CD4-positive, alpha-beta T cell treated with Interleukin-17A for 1 hour (primary cell): ENCODE measurements at regions not wholly inside any gene's neighbourhood (a gene's known extent, or its start where the extent isn't known, plus 50 kb on each side); places are given as distances from the start of the nearest gene placed in this dataset.

ENCODE experiments used
- DNase-seq: peaks from one replicate; pipeline ENCODE4 v3.0.0-alpha.2; 2020

DNA sequence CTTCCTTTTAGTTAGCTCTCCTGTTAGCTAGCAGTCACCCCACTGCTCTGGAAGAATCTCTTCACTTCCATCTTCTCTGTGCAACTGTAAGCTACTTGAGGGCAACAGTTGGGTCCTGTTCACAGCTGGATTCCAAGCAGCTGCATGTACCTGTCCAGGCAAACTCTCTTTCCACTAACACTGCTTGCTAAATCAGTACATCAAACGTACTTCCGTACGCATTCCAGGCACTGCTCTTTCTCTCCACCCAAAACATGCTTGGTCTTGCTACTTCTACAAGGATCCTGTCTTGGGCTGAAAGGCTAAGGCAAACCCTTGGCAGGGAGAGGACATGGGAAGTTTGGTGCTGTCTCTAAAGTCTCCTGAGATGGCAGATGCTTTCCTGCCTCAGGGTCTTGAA is 139.2 kb upstream of the CACNA1E start:
- DNase-seq: no peak

DNA sequence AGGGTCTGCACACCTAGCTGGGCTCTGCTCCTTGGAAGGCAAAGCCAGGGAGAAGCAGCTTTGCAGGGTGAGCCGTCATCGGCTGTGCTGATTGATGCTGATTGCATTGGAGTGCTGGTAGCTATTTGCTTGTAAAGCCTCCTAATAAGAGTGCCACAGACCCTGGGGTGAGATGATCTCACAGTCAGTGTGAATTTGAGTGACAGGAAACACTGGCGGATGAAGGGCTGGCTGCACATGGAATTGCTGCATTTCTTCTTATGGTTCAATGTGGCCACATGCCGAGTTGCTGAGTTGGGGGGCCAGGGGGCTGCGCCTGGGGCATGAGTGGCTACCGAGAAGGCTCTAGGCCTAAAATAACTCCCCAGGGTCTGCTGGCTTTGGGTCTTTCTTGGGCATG is 138.2 kb upstream of the CACNA1E start:
- DNase-seq: no peak

DNA sequence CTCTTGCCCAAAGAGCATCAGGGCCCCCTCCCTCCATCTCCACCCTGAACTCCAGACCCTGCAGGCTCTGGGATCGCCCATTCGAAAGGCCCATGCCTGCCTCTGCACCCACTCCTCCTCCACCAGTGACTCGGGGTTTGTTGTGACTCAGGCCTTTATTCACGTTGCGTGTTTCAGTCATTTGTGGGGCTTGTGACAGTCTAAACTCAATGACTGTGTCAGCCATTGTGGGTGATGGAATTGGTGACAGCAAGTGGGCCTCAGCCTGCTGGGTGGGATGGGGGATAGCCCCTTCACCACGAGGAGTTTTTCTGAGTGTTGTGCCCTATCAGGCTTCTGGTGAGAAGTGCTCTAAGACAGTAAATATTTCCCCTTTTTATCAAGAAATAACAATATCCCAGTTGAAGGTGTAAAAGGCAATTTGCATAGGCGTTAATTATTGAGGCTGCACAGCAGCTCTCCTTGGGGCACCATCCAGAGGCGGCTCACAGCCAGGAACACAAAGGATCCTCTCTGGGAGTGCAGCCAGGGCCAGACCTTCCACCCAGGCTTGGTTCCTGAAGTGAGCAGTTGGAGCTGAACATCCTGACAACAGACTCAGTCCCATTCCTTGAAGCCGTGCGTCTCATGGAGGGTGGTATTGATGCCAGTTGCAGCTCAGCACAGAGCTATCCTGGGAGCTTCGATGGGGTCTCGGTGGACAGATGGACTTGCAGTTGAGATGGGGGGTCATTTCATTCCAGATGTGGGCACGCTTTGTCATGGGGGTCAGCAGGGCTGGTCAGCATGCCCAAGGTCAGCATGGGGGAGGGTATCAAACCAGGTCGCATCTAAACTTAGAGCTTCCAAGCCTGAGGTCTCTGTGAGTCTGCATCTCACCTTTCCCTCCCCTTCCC is 135.6 kb upstream of the CACNA1E start:
- DNase-seq: no peak

GRCh38 chr1:181349512-181349911 is 133.8 kb upstream of the CACNA1E start:
- DNase-seq: no peak

DNA sequence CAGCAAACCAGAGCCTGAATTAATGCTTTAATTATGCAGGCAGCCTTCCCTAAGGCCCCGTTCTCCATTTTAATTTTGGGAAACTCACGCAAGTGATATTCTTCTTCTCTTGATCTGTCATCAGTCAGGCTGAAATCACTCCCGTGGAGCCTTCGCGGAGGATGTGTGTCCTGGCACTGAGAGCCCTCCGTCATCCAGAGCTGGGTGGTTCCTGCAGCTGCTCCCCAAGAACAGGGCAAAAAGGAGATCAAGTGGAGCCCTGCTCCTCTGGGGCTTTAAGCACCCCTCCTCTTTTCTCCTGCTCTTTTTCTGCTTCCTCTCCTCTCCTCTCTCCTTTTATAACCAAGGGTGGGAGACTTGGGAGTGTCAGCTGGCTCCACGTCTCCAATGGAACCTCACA is 133.2 kb upstream of the CACNA1E start:
- no peak for DNase-seq

- no peak for DNase-seq
Measured at GRCh38 chr1:181351740-181352139, 131.6 kb upstream of the CACNA1E start.

DNA sequence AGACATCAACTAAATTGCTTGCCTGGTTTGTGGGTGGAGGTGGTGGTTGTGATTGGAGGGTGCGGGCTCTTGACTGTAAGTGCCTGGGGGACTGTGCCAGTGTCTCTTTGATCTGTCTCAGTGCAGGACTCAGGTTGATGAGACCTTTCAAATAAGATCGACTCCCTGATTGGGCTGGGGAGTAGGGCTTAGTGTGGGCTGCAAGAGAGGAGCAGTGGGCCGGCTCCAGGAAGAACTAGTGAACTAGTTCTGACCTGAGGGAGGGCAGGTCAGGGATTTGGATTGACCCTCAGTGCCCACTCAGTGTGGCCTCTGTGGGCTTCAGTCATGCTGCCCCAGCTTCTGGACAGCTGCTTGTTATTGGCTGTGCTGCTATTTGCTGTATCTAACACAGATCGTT is 130.6 kb upstream of the CACNA1E start:
- DNase-seq: no peak

DNA sequence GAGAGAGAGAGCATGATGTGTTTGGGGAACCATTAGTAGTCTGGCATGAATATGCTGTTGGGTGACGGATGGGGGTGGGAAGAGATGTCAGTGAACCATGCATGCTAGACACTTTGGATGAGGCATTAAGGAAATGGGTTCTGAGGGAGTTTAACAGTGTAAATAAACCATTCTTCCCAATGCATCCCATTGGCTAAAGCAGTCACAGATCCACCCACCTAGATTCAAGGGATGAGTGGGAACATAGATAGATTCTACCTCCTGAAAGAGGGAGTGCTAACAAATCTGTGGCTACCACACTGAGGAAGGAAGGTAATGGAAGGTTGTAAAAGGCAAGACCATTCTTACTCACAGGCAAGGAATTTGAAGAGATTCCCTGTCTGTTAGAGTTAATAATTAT is 129.8 kb upstream of the CACNA1E start:
- no peak for DNase-seq

GRCh38 chr1:181354865-181355264 is 128.5 kb upstream of the CACNA1E start:
- no peak for DNase-seq

- no peak for DNase-seq
Measured at GRCh38 chr1:181356505-181357340, 126.6 kb upstream of the CACNA1E start.

DNA sequence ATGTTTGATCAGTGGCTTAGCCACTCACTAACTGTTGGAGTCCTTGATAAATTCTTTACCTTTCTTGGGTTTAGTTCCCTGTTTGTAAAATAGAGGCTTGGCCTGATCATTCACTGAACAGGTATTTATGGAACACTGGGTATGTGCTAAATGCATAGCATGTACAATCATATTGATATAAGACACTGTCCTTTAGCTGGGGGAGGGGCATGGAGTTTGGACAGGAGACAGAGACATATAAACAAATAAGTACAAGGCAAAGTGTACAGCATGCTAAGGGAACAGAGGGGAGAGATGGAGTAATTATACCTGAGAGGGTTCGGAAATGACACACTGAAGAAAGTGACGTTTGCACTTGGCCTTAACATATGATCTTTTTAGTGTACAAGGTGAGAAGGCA is 124.3 kb upstream of the CACNA1E start:
- DNase-seq: no peak

- no peak for DNase-seq
Measured at GRCh38 chr1:181364801-181365200, 118.5 kb upstream of the CACNA1E start.

- DNase-seq: no peak
Measured at GRCh38 chr1:181366910-181367309, 116.4 kb upstream of the CACNA1E start.

- DNase-seq: no peak
Measured at GRCh38 chr1:181369416-181369815, 113.9 kb upstream of the CACNA1E start.

GRCh38 chr1:181383695-181384094 is 99.6 kb upstream of the CACNA1E start:
- DNase-seq: no peak

DNA sequence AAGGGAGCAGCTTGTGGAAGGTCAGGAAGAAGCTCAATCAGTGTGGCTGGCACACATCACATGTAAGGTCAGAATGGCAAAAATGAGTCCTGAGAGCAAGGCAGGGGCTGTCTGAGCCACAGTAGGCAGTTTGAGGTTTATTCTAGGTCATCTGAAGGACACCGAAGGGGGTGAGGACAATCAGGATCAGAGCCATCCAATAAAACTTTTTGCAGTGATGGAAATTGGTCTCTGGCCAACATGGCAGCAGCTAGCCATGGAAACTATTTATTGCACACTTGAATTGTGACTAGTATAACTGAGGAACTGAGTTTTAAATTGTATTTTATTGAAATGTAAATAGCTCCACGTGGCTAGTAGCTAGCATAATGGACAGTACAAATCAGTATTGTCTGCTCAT is 97.0 kb upstream of the CACNA1E start:
- no peak for DNase-seq

DNA sequence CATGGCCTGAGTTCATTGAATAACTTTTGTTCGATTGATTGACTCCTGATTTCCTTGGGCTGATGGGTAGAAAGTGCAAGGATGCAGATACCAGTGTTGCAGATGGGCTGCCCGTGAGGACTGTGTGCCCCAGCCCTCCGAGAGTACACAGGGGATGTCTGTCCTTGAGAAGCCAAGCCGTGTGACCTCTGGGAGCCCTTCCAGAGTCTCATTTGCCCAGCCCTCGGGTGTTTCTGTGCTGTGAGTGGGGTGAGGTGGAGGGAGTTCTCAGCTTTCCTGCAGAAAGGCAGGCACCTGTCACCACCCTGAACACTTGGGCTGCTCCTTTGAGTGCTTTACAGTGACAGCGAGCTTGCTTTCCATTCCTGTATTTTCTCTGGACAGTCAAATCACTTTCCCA is 96.4 kb upstream of the CACNA1E start:
- no peak for DNase-seq

GRCh38 chr1:181387702-181388101 is 95.6 kb upstream of the CACNA1E start:
- DNase-seq: no peak

DNA sequence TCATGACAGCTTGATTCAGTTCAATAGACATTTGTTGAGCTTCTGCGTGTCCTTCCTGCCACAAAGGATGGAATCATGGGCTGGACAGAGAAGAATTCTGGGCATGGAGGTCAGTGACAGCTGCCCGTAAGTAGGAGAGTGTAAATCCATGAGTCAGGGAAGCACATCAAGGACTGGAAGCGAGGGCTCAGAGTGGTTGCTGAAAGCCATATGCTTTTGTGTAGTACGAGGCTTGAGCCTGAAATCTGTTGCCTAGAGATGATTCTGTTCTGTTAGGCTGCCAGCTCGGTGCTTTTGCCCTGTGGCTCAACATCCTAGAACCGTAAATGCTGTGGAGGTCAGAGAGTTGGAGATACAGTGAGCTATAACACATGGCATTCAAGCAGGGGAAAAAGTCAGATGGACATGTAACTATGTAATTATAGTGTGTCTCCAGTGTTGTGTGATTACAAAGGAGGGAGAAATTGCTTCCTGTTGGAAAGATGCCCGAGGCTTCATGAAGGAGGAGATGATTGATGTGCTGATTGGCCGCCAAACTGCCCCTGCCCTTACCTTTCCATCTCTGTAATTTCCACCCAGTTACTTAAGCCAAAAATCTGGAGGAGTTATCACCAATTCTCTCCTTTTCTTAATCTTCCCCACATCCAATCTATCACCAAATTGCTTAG is 92.8 kb upstream of the CACNA1E start:
- no peak for DNase-seq

GRCh38 chr1:181391301-181391900 is 91.9 kb upstream of the CACNA1E start:
- no peak for DNase-seq

DNA sequence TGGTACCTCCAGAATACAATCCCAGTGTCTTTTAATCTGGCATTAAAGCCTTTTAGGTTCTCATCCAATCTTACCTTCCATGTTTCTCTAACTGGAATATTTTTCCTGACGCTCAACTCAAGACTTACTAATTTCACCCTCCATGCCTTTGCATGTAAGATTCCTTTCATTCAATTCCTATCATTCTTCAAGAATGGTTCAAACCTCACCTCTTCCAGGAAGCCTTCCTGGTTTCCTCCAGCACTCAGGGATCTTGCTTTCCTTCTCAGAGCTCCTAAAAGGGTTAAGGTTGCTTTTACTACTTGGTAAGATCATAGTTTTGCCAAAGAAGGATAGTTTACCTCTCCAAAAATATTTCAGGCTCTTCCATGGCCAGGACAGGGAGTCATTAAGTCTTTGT is 91.2 kb upstream of the CACNA1E start:
- no peak for DNase-seq

DNA sequence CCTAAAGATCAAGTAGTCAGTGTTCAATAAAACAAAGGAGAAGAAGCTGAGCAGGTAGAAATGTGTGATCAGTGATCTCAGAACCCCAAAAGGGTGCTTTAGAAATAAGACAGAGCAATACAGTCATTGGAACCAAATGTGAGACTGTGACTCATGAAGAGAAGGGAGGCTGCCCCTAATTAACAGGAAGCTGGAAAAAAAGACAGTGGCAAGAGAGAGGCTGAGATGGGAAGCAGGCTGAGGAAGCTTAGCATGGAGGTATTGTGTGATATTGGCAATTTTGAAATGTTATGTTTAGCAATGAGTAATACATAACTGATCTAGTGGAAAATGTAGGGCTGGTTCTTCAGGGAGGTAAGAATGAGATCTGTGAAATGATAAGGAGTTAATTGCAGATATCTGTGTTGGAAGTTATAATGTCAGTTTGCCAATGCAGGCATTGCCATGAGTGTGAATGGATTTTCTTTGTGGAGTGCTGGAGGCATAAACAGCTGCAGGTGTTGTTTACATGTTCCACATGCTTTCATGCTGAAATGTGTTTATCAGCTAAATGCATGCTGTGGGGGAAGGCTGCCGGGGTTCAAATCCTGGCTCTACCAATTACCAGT is 90.6 kb upstream of the CACNA1E start:
- no peak for DNase-seq

GRCh38 chr1:181394766-181395165 is 88.6 kb upstream of the CACNA1E start:
- DNase-seq: no peak
